A673 (cell line): ENCODE measurements at regions not wholly inside any gene's neighbourhood (a gene's known extent, or its start where the extent isn't known, plus 50 kb on each side); places are given as distances from the start of the nearest gene placed in this dataset.

Source experiments
- BruUV-seq: library from RNA; stranded (reverse); fragments of 400-500 nt; replicated peaks from 2 replicates; lab custom pipeline; 2021; lab: Mats Ljungman, UMichigan
- CTCF ChIA-PET: fragments of 300-600 bp; sonication (Branson Sonifier 250); formaldehyde crosslinking; loops from one replicate; lab custom pipeline; 2022; ENCODE audit warnings: antibody characterized with exemption; lab: Charles Lee
- POLR2A ChIA-PET: fragments of 300-600 bp; sonication (Branson Sonifier 250); formaldehyde crosslinking; loops from one replicate; lab custom pipeline; 2022; ENCODE audit warnings: antibody characterized with exemption; ENCODE audit not compliant: low non-redundant PET; lab: Charles Lee
- DNase-seq: peaks from one replicate; pipeline ENCODE4 v3.0.0-alpha.2; 2015; ENCODE audit warnings: low spot score
- H3K27ac ChIP-seq: fragments of 200-600 bp; sonication (generic); 2 replicates; pipeline ENCODE4 v1.5.1; 2016; ENCODE audit warnings: mixed run types, low read depth, mild to moderate bottlenecking, mixed read lengths, antibody characterized with exemption, low read length; ENCODE audit not compliant: poor library complexity, severe bottlenecking
- H3K27me3 ChIP-seq: fragments of 200-600 bp; sonication (generic); replicated peaks from 2 replicates; pipeline ENCODE4 v1.6.1; 2017; ENCODE audit warnings: mixed run types, low read depth, mild to moderate bottlenecking, mixed read lengths, antibody characterized with exemption, low read length; ENCODE audit not compliant: insufficient read depth, poor library complexity
- H3K36me3 ChIP-seq: fragments of 200-600 bp; sonication (generic); 2 replicates; pipeline ENCODE4 v1.6.1; 2016; ENCODE audit warnings: mixed run types, mild to moderate bottlenecking, mixed read lengths, antibody characterized with exemption, low read length; ENCODE audit not compliant: insufficient read depth, poor library complexity, severe bottlenecking
- H3K4me1 ChIP-seq: fragments of 200-600 bp; sonication (generic); 2 replicates; pipeline ENCODE4 v1.6.1; 2017; ENCODE audit warnings: mixed run types, mild to moderate bottlenecking, mixed read lengths, antibody characterized with exemption, low read length; ENCODE audit not compliant: insufficient read depth, poor library complexity, severe bottlenecking
- H3K4me3 ChIP-seq: fragments of 200-600 bp; sonication (generic); 2 replicates; pipeline ENCODE4 v1.5.1; 2016; ENCODE audit warnings: low read depth, mixed run types, mild to moderate bottlenecking, mixed read lengths, low read length; ENCODE audit not compliant: poor library complexity, severe bottlenecking
- H3K9me3 ChIP-seq: fragments of 200-600 bp; sonication (generic); 2 replicates; pipeline ENCODE4 v1.6.1; 2016; ENCODE audit warnings: mixed run types, low read depth, mild to moderate bottlenecking, mixed read lengths, antibody characterized with exemption, low read length; ENCODE audit not compliant: poor library complexity, severe bottlenecking
- EZH2 ChIP-seq: fragments of 200-600 bp; sonication (generic); IDR thresholded peaks from 2 replicates; pipeline ENCODE4 v1.6.1; 2017; ENCODE audit warnings: borderline replicate concordance, low read depth, mild to moderate bottlenecking, mixed read lengths, antibody characterized with exemption, low read length; ENCODE audit not compliant: poor library complexity, severe bottlenecking
- intact Hi-C: fragments of 100-400 bp; cut with micrococcal nuclease; formaldehyde crosslinking; loops from one replicate; pipeline ENCODE4 v1.10.0; 2022; ENCODE audit not compliant: unreplicated experiment
- TF ChIP-seq, protein P1 (sequence below): fragments of 300-800, 200-600 bp; sonication (generic); conservative IDR thresholded peaks from 2 replicates; pipeline ENCODE4 v1.5.1; 2017; ENCODE audit warnings: low read depth, mild to moderate bottlenecking, antibody characterized with exemption, low read length, moderate library complexity, mixed read lengths

DNA sequence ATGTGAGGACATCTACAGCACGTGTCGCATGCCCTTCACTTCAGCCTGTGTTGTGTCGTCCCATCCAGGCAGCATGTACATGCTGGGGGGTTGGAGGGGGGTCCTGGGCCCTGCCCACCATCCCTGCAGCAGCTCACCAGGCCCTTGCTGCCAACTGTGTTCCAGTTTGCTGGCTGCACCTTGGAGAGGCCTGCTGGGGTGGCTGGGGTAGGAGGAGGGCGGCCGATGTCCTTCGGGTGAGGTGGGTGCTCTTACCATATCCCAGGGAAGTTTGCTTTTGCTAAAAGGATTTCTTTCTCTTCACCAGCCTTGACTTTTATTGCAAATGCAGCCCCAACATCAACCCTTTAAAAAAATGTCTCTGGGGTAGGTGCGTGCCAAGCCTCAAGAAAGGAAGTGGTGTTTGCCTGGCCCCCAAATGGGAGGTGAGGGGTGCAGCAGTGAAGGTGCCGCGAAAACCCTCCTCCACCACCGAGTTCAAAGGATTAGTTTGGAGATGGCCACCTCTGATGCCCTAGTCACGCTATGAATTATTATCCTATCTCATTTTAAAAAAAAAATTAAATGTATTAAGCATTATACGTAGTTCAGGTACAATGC is 165.8 kb upstream of the KLF6 start:
- H3K36me3 ChIP-seq: no peaks in the 10 kb centered on the region
- BruUV-seq: no TSS peak
- no peaks in the 10 kb centered on the region for H3K27me3 ChIP-seq
- CTCF ChIA-PET: no interaction called here
- POLR2A ChIA-PET: no interaction called here
- no peak for TF ChIP-seq EZH2
- TF ChIP-seq, protein P1, sequence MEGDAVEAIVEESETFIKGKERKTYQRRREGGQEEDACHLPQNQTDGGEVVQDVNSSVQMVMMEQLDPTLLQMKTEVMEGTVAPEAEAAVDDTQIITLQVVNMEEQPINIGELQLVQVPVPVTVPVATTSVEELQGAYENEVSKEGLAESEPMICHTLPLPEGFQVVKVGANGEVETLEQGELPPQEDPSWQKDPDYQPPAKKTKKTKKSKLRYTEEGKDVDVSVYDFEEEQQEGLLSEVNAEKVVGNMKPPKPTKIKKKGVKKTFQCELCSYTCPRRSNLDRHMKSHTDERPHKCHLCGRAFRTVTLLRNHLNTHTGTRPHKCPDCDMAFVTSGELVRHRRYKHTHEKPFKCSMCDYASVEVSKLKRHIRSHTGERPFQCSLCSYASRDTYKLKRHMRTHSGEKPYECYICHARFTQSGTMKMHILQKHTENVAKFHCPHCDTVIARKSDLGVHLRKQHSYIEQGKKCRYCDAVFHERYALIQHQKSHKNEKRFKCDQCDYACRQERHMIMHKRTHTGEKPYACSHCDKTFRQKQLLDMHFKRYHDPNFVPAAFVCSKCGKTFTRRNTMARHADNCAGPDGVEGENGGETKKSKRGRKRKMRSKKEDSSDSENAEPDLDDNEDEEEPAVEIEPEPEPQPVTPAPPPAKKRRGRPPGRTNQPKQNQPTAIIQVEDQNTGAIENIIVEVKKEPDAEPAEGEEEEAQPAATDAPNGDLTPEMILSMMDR: no peak
- no peak for DNase-seq
- no peak overlapping the region for H3K4me3 ChIP-seq
- no peak overlapping the region for H3K27ac ChIP-seq
- H3K4me1 ChIP-seq: no peaks in the 10 kb centered on the region
- H3K9me3 ChIP-seq: no peaks in the 10 kb centered on the region
- intact Hi-C loops: no loop called here

DNA sequence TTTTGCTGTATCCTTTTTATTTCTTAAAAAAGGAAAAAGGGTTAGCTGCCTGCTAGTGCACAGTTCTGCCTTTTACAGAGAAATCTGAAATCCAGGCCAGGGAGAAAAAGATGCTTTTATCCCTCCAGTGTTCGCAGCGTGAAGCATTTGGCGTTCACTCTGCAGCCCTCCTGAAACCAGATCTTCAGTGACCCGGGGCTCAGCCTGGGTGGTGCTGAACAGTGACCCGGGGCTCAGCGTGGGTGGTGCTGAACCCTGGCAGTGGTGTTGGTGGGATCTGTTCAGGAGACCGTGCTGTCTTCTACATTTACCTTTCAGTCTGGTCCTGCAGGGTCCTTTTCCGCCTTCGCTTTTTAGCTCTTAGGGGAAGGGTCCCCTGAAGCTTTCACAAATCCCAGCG is 164.7 kb upstream of the KLF6 start:
- CTCF ChIA-PET: no interaction called here
- intact Hi-C loops: no loop called here
- no peaks in the 10 kb centered on the region for H3K36me3 ChIP-seq
- no TSS peak for BruUV-seq
- H3K27ac ChIP-seq: no peak overlapping the region
- no peak for TF ChIP-seq EZH2
- TF ChIP-seq, protein P1: no peak
- no peak for DNase-seq
- H3K27me3 ChIP-seq: no peaks in the 10 kb centered on the region
- H3K4me1 ChIP-seq: no peaks in the 10 kb centered on the region
- no peak overlapping the region for H3K4me3 ChIP-seq
- H3K9me3 ChIP-seq: no peaks in the 10 kb centered on the region
- POLR2A ChIA-PET: no interaction called here

DNA sequence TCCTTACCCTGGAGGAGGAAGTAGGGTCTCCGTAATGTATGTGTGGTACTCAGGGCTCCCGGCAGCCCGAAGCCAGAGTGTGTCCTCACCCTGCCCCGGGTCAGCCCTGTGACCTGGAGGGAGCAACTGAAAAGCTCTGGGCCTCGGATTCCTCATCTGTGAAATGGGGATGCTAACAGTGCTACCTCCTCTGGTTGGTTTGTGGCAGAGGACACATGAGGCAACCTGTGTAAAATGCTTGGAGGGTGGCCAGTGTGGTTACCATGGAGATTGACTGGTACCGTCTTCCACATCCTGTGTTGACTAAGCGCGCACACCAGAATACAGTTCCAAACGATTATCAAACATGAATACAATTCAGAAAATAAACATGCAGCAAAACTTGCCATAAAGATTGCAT is 163.8 kb upstream of the KLF6 start:
- no peaks in the 10 kb centered on the region for H3K27me3 ChIP-seq
- H3K4me1 ChIP-seq: no peaks in the 10 kb centered on the region
- ChIA-PET CTCF (no interaction called here), POLR2A (no interaction called here)
- H3K36me3 ChIP-seq: no peaks in the 10 kb centered on the region
- no peak overlapping the region for H3K27ac ChIP-seq
- H3K4me3 ChIP-seq: no peak overlapping the region
- intact Hi-C loops: no loop called here
- DNase-seq: no peak
- H3K9me3 ChIP-seq: no peaks in the 10 kb centered on the region
- no peak for TF ChIP-seq EZH2
- TF ChIP-seq, protein P1: no peak
- BruUV-seq: no TSS peak
